H1 (cell line): ENCODE measurements at regions not wholly inside any gene's neighbourhood (a gene's known extent, or its start where the extent isn't known, plus 50 kb on each side); places are given as distances from the start of the nearest gene placed in this dataset.
"Not testable (repeated sequence)": the region's sequence is repeated elsewhere in the genome, so short reads cannot be mapped to it uniquely, and the experiment has no call there.

Experiments used
- CTCF ChIA-PET: fragments of 300-600 bp; sonication (Branson Sonifier 250); formaldehyde crosslinking; loops from one replicate; lab custom pipeline; 2021; ENCODE audit not compliant: partially characterized antibody; lab: Charles Lee
- POLR2A ChIA-PET: fragments of 300-600 bp; sonication (Branson Sonifier 250); formaldehyde crosslinking; loops from one replicate; lab custom pipeline; 2021; ENCODE audit warnings: inconsistent platforms; ENCODE audit not compliant: partially characterized antibody; lab: Charles Lee
- DNase-seq, 2 experiments: peaks; one replicate each; pipeline versions ENCODE4 v3.0.0 to v3.0.0-alpha.2; 2010 to 2022; ENCODE audit warnings: low spot score in 2 of 2, low read depth in 1 of 2, mixed read lengths in 1 of 2
- FAIRE-seq: peaks from 2 replicates; lab custom pipeline; 2011; peaks lifted over from hg19 to GRCh38; lab: Jason Lieb, UNC
- H2AFZ ChIP-seq: 2 replicates; pipeline ENCODE4 v1.8.1; 2012; ENCODE audit warnings: low read length, inconsistent platforms
- H2AK5ac ChIP-seq: 2 replicates; pipeline ENCODE4 v1.6.1; 2013; ENCODE audit warnings: low read depth, low read length
- H2BK120ac ChIP-seq: replicated peaks from 2 replicates; pipeline ENCODE3; 2013; ENCODE audit warnings: low read depth, low read length, inconsistent platforms
- H2BK12ac ChIP-seq: 2 replicates; pipeline ENCODE4 v1.6.1; 2013; ENCODE audit warnings: low read depth, low read length
- H2BK15ac ChIP-seq: 2 replicates; pipeline ENCODE4 v1.6.1; 2013; ENCODE audit warnings: low read length
- H2BK20ac ChIP-seq: 2 replicates; pipeline ENCODE4 v1.6.1; 2013; ENCODE audit warnings: low read length
- H2BK5ac ChIP-seq: 2 replicates; pipeline ENCODE4 v1.6.1; 2013; ENCODE audit warnings: low read depth, low read length
- H3K14ac ChIP-seq: 2 replicates; pipeline ENCODE4 v1.6.1; 2013; ENCODE audit warnings: inconsistent platforms; ENCODE audit not compliant: insufficient read length
- H3K18ac ChIP-seq: 2 replicates; pipeline ENCODE4 v1.6.1; 2013; ENCODE audit warnings: low read length; ENCODE audit errors: extremely low read depth
- H3K23ac ChIP-seq: 2 replicates; pipeline ENCODE4 v1.6.1; 2013; ENCODE audit warnings: inconsistent platforms; ENCODE audit not compliant: insufficient read length
- H3K23me2 ChIP-seq: 2 replicates; pipeline ENCODE4 v1.6.1; 2013; ENCODE audit warnings: low read depth, low read length
- H3K27ac ChIP-seq: 2 replicates; pipeline ENCODE4 v1.6.1; 2011; ENCODE audit warnings: low read depth, low read length, inconsistent platforms
- H3K27me3 ChIP-seq, 4 experiments: replicated peaks in 1 of 4; 1 replicate in 1 of 4; 2 replicates in 3 of 4; pipeline versions ENCODE4 v1.6.1 to v1.8.1; 2011 to 2013; ENCODE audit warnings: low read length in 3 of 4, mild to moderate bottlenecking in 3 of 4, inconsistent platforms in 2 of 4, mixed read lengths in 2 of 4, moderate library complexity in 1 of 4; ENCODE audit not compliant: control insufficient read depth in 3 of 4, insufficient read depth in 3 of 4; ENCODE audit errors: extremely low read depth in 1 of 4
- H3K36me3 ChIP-seq, 4 experiments: 2 replicates each; pipeline versions ENCODE4 v1.6.1 to v1.8.1; 2011 to 2013; ENCODE audit warnings: mild to moderate bottlenecking in 4 of 4, low read length in 3 of 4, moderate library complexity in 2 of 4, control low read depth in 1 of 4, inconsistent platforms in 1 of 4; ENCODE audit not compliant: insufficient read depth in 4 of 4, control insufficient read depth in 2 of 4
- H3K4ac ChIP-seq: replicated peaks from 2 replicates; pipeline ENCODE3; 2013; ENCODE audit warnings: low read length, low read depth, mixed read lengths, inconsistent platforms; ENCODE audit not compliant: insufficient read length
- H3K4me1 ChIP-seq, 4 experiments: replicated peaks in 1 of 4; 1 replicate in 1 of 4; 2 replicates in 3 of 4; pipeline versions ENCODE4 v1.6.1 to v1.8.1; 2011 to 2013; ENCODE audit warnings: low read length in 3 of 4, inconsistent platforms in 2 of 4, mixed read lengths in 1 of 4; ENCODE audit not compliant: insufficient read depth in 4 of 4, control insufficient read depth in 3 of 4
- H3K4me2 ChIP-seq, 2 experiments: 2 replicates each; pipeline versions ENCODE4 v1.6.1 to v1.8.1; 2011 to 2013; ENCODE audit warnings: low read depth in 2 of 2, low read length in 2 of 2, control low read depth in 1 of 2, inconsistent platforms in 1 of 2, mild to moderate bottlenecking in 1 of 2; ENCODE audit not compliant: insufficient read depth in 1 of 2
- H3K4me3 ChIP-seq, 4 experiments: fragments of 200-600, 300-600 bp in 1 of 4; sonication (generic), shearing (Covaris generic), sonication (Bioruptor Twin) in 1 of 4; 2 replicates each; pipeline versions ENCODE4 v1.5.1 to v1.8.1; 2011 to 2016; ENCODE audit warnings: low read length in 4 of 4, low read depth in 3 of 4, control low read depth in 2 of 4, inconsistent platforms in 2 of 4, mild to moderate bottlenecking in 2 of 4, mixed read lengths in 1 of 4, moderate library complexity in 1 of 4; ENCODE audit not compliant: insufficient read depth in 2 of 4; ENCODE audit errors: extremely low read depth in 1 of 4
- H3K56ac ChIP-seq: replicated peaks from 2 replicates; pipeline ENCODE3; 2013; ENCODE audit warnings: low read depth, mild to moderate bottlenecking, mixed read lengths, low read length, inconsistent platforms; ENCODE audit not compliant: insufficient read length
- H3K79me1 ChIP-seq: 2 replicates; pipeline ENCODE4 v1.6.1; 2013; ENCODE audit warnings: low read depth, low read length, control low read depth
- H3K79me2 ChIP-seq, 2 experiments: 2 replicates each; pipeline versions ENCODE4 v1.6.1 to v1.8.1; 2012 to 2013; ENCODE audit warnings: low read length in 2 of 2, mild to moderate bottlenecking in 2 of 2, inconsistent platforms in 1 of 2; ENCODE audit not compliant: insufficient read depth in 2 of 2, control insufficient read depth in 1 of 2
- H3K9ac ChIP-seq, 4 experiments: replicated peaks in 1 of 4; 1 replicate in 1 of 4; 2 replicates in 3 of 4; pipeline versions ENCODE4 v1.6.1 to v1.8.1; 2011 to 2013; ENCODE audit warnings: low read depth in 3 of 4, low read length in 3 of 4, control low read depth in 2 of 4, mild to moderate bottlenecking in 2 of 4, moderate library complexity in 2 of 4, inconsistent platforms in 1 of 4; ENCODE audit errors: extremely low read depth in 1 of 4
- H3K9me3 ChIP-seq, 2 experiments: 2 replicates each; pipeline versions ENCODE4 v1.6.1 to v1.8.1; 2012 to 2013; ENCODE audit warnings: mild to moderate bottlenecking in 2 of 2, moderate library complexity in 2 of 2, control low read depth in 1 of 2, inconsistent platforms in 1 of 2, low read depth in 1 of 2, low read length in 1 of 2, mixed read lengths in 1 of 2; ENCODE audit not compliant: insufficient read depth in 2 of 2
- H4K20me1 ChIP-seq, 2 experiments: replicated peaks in 1 of 2; 2 replicates each; pipeline versions ENCODE3 to v1.8.1; 2011 to 2013; ENCODE audit warnings: inconsistent platforms in 2 of 2, low read length in 2 of 2, mild to moderate bottlenecking in 1 of 2; ENCODE audit not compliant: insufficient read depth in 2 of 2, control insufficient read depth in 1 of 2
- H4K5ac ChIP-seq: 2 replicates; pipeline ENCODE4 v1.6.1; 2013; ENCODE audit warnings: low read length, low read depth, mixed read lengths, inconsistent platforms; ENCODE audit not compliant: insufficient read length
- H4K8ac ChIP-seq: 2 replicates; pipeline ENCODE4 v1.8.0; 2013; ENCODE audit warnings: mild to moderate bottlenecking, moderate library complexity, low read length, inconsistent platforms; ENCODE audit not compliant: insufficient read depth; ENCODE audit errors: extremely low read depth
- H4K91ac ChIP-seq: replicated peaks from 2 replicates; pipeline ENCODE3; 2013; ENCODE audit warnings: low read length, mixed read lengths, inconsistent platforms; ENCODE audit not compliant: insufficient read length
- WGBS, 2 experiments: shearing (Covaris generic) in 1 of 2; methylation state at CpG; one replicate each; pipeline versions ENCODE4 v1.1.6 to v1.1.7; 2013 to 2015; ENCODE audit warnings: low lambda C conversion rate in 2 of 2, mixed read lengths in 2 of 2, inconsistent platforms in 1 of 2, low coverage in 1 of 2, missing lambda C conversion rate in 1 of 2; ENCODE audit not compliant: insufficient replicate concordance in 2 of 2, insufficient coverage in 1 of 2, insufficient read length in 1 of 2; ENCODE audit errors: extremely low coverage in 1 of 2, missing lambda C conversion rate in 1 of 2; 5-methylcytosine and 5-hydroxymethylcytosine counted together

GRCh38 chr11:49562262-49562661, 353.9 kb upstream of the FOLH1 start:
- H4K8ac ChIP-seq, H2BK15ac ChIP-seq, H4K5ac ChIP-seq, H2BK20ac ChIP-seq, H3K4me1 ChIP-seq, DNase-seq, H2AK5ac ChIP-seq, H2AFZ ChIP-seq, H4K91ac ChIP-seq, FAIRE-seq, H3K36me3 ChIP-seq, POLR2A ChIA-PET, H2BK12ac ChIP-seq, H3K23me2 ChIP-seq, H3K56ac ChIP-seq, H3K79me2 ChIP-seq, H3K9ac ChIP-seq, H3K23ac ChIP-seq, H3K27ac ChIP-seq, H4K20me1 ChIP-seq, H3K27me3 ChIP-seq, CTCF ChIA-PET, H3K4me2 ChIP-seq, H2BK120ac ChIP-seq, H3K4ac ChIP-seq, H2BK5ac ChIP-seq, H3K4me3 ChIP-seq, H3K79me1 ChIP-seq, H3K14ac ChIP-seq, H3K18ac ChIP-seq: not testable (repeated sequence)
- 90% methylated on average over 5 of the region's 5 CpGs; no CpG with 5 or more reads in 1 of the 2 experiments for WGBS, 2 experiments
- peaks cover 11 to 53% of the 10 kb centered on the region in 2 experiments; a peak in 3 of 4 replicates for H3K9me3 ChIP-seq

GRCh38 chr11:49579492-49579891, 371.1 kb upstream of the FOLH1 start:
- H2BK12ac ChIP-seq, H2BK5ac ChIP-seq, H3K23me2 ChIP-seq, FAIRE-seq, H4K5ac ChIP-seq, H3K18ac ChIP-seq, H3K4me3 ChIP-seq, DNase-seq, H4K91ac ChIP-seq, H2BK20ac ChIP-seq, H3K4me1 ChIP-seq, H3K56ac ChIP-seq, H3K27me3 ChIP-seq, H3K14ac ChIP-seq, H3K23ac ChIP-seq, POLR2A ChIA-PET, H4K20me1 ChIP-seq, H3K4me2 ChIP-seq, H3K79me2 ChIP-seq, H2AFZ ChIP-seq, H3K4ac ChIP-seq, H3K9ac ChIP-seq, H3K27ac ChIP-seq, H2BK120ac ChIP-seq, H3K79me1 ChIP-seq, H2BK15ac ChIP-seq, H3K36me3 ChIP-seq, CTCF ChIA-PET, H2AK5ac ChIP-seq, H4K8ac ChIP-seq: not testable (repeated sequence)
- 66% methylated on average over 4 of the region's 4 CpGs; no CpG with 5 or more reads in 1 of the 2 experiments for WGBS, 2 experiments
- peaks cover 6 to 20% of the 10 kb centered on the region in 2 experiments; a peak in 3 of 4 replicates for H3K9me3 ChIP-seq
